HG03103 (cell line): ENCODE measurements at regions not wholly inside any gene's neighbourhood (a gene's known extent, or its start where the extent isn't known, plus 50 kb on each side); places are given as distances from the start of the nearest gene placed in this dataset.

Experiments
- ATAC-seq: cut with Tn5 transposase; IDR thresholded peaks from one replicate; pipeline ENCODE4 v1.9.1; 2021; ENCODE audit warnings: low read depth; ENCODE audit not compliant: unreplicated experiment

DNA sequence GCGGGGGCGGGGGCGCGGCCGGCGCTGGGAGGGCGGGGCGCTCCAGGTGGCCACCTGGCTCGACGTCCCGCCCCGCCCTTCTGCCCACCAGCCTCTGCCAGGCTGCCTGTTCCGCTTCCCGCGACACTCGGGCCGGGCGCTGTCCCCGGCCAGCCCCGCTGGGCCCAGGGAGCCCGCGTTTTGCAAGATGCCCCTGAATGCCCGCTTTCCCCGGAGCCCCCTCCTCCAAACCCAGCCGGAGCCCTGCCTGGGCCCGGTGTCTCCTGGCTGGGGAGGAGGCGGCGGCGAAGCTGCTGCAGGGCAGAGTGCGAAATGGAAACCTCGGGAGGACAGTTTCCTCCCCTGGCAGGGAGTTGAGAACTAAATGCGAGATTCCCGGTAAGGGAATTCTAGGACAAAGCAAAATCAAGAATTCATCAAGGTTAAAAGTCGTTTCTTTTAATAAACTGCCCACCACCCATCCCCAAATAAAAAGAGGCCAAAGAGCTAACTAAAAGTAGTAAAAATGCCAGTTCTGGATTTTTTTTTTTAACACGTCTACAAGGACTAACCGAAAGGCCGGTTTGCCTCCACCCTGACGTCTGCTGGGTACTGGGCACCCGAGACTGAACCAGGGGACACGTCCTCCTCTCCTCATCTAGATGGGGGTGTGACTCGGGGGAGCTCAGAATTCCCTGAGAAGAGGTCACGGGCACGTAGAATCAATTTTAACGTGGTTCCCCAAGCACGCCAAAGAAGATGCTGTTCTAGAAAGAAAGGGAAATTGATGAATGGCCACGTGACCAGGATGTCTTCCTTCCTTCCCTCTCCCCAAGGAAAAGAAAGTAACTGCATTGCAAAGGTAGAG is 200.4 kb upstream of the NFE2L3 start:
- ATAC-seq: peak; percentile 42

GRCh38 chr7:25952261-25953057 is 199.5 kb upstream of the NFE2L3 start:
- ATAC-seq: no peak

DNA sequence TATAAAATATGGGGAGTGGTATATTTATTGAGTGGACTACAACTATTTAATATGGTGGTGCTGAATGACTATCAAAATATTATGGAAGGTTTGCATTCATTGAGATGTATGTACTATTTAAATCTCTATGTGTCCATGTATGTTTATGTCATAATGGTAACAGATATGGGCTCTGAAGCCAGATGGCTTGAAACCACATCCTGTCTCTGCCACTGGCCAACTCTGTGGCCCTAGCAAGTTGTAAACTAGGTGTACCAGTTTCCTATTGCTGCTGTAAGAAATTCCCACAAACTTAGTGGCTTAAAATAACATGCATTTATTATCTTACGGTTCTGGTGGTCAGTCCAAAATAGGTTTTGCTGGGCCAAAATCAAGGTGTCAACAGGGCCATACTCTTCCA is 198.1 kb upstream of the NFE2L3 start:
- ATAC-seq: no peak

DNA sequence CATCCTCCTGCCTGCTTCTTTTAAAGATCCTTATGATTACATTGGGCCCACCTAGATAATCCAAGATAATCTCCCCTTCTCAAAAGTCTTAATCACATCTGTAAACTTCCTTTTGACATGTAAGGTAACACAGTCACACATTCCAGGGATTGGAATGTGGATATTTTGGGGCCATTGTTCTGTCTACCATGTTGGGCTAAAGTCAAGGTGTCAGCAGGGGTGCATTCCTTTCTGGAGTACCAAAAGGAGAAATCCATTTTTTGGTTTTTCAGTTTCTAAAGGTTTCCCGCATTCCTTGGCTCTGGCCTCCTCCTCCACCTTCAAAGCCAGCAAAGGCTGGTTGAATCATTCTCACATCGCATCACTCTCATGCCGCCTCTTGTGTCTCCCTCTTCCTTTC is 197.6 kb upstream of the NFE2L3 start:
- no peak for ATAC-seq

GRCh38 chr7:25959168-25959734 is 192.7 kb upstream of the NFE2L3 start:
- no peak for ATAC-seq

DNA sequence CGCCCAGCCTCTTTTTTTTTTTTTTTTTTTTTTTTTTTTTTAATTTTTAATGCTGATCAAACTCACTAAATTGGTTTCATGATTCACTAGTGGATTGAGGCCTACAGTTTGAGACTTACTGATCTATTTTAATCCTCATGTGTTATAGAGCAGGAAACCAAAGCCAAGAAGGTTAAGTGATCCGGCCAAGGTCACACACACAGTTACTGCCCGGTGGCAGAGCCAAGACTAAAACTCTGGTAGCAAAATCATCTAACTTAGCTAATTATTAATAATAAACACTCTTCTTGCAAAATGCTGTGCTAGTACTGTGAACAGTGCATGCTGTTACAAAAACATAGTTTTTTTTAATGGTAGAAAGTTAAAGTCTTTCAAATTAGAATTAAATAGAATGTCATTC is 188.3 kb upstream of the NFE2L3 start:
- ATAC-seq: no peak

DNA sequence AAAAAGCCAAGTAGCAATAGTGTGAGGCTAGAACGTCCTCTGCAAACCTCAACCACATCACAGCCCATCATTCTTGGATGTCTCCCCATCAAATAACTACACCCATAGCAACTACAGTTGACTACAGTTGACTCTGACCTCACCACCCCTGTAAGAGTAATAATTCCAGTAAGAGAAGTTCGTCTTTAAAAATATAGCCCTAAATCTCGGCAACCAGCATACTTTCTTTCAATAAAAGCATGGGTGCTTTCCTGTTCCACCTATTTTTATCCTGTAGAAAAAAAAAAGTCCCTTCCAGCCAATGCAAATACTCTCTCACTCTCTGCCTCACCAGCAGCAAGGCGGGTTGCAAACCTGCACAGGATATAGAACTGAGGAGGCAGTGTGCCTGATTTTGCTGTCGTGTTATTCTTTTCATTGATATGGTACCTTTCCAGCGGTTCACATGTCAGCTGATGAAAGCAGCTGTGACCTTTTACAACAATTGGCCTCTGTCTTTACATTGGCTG is 187.5 kb upstream of the NFE2L3 start:
- peak; percentile 34 for ATAC-seq

DNA sequence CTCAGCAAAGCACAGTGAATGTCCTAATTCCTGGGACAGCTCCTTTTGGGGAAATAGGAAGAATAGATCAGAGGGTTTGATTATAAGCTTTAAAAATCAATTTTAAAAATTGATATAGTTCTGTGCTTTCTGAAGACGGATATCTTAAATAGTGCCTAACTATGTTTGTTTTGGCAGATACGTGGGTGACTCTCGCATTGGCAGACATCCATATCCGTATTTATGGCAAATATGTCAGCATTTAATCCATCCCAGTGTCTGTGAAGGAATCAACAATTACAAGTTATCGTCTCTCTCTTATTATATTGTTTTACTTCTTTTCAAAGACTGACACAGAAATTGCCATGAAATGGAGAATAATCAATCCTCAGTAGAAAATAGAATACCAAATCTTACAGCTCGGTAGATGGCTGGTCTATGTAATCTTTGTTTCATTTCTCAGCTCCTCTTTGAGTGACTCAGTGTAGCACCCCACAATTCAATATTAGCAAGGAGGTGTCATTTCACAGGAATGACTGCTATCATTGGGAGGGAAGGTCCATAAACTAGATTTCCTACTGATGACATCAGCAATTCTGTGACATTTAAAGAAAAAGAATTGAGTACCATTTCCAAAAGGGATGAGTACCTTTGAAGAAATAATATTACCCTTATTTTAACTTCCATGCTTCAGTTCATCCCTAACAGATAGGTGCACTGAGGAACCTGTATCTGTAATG is 186.4 kb upstream of the NFE2L3 start:
- ATAC-seq: no peak

- no peak for ATAC-seq
Measured at GRCh38 chr7:25966469-25966868, 185.5 kb upstream of the NFE2L3 start.

DNA sequence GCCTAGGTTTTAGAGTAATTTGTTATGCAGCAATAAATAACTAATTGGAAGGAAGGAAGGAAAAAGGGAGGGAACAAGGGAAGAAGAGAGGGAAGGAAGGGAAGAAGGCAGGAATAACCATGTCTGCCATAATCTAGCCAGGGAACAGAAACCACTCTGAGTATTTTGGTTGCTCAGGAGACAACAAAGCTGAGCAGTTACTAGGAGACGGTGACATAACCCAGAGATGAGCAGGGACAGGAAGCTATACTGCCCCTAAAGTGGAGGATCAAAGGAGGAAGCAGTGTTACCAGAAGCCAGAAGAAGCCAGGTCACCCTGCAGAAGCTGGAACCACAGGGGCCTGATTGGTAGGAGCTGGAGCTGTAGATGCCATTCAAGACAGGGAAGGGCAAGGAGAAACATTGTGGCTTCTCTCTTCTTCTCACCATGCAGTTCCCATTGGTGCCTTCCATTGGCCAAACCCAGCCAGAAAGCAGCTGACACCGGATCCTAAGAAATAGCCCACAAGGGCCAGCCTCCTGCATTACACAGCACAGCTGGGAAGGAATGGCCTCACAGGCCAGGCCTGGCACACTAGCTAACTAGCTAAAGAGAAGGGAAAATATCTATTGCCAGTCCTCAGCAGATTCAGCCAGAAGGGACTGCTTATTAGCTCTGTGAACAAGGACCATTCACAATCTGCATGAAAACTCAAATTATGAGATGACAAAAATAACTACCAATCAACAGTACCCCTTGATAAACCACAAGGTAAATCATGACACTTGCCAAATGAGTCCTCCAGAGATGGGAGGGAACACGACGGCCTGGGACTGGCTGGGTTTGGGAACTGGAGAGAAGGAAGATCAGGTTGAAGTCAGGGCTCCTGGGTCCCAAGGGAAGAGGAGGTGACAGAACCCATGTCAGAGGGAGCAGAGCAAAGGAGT is 184.5 kb upstream of the NFE2L3 start:
- peak; percentile 38 for ATAC-seq

DNA sequence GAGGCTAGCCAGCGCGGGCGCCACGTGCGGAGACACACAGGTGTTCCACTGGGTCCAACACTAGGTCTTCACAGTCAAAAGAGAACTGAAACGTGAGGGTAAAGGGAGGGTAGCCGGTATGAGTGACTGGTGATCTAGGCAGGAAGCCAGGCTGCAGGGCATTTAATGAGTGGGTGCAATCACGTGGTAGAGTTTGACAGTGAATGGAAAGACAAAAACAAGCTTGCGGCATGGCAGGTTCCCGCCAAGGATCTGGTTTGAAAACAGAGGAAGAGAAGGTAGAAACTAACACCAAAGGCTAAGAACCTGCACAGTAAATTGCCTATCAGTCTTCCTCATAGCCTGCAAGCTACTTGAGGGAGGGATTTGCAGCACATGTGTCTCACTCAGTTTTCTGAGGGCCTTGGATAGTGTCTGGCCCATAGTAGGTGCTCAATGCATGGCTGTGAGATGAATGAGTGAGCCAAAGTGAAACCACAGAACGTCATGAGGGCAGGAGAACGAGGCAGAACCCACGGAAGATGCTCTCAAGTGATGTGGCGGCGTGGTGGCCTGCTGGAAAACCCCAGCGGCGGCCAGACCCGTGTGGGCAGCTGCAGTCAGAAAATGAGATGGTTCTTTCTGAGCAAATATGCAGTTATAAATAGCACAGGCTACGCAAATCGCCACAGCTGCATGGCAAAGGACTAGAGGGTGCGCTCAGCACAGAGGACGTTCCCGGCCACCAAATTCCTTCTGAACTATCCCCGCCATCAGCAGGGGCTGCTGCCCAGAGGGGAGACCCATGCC is 183.6 kb upstream of the NFE2L3 start:
- ATAC-seq: peak; percentile 54

GRCh38 chr7:25970356-25970755 is 181.6 kb upstream of the NFE2L3 start:
- ATAC-seq: no peak

- ATAC-seq: no peak
Measured at GRCh38 chr7:25970911-25971310, 181.1 kb upstream of the NFE2L3 start.

- ATAC-seq: no peak
Measured at GRCh38 chr7:25976630-25977029, 175.4 kb upstream of the NFE2L3 start.

- no peak for ATAC-seq
Measured at GRCh38 chr7:25978466-25978865, 173.5 kb upstream of the NFE2L3 start.

GRCh38 chr7:25979605-25980004 is 172.4 kb upstream of the NFE2L3 start:
- ATAC-seq: no peak

GRCh38 chr7:25982684-25983083 is 169.3 kb upstream of the NFE2L3 start:
- no peak for ATAC-seq

GRCh38 chr7:25985196-25985595 is 166.8 kb upstream of the NFE2L3 start:
- ATAC-seq: no peak

- ATAC-seq: no peak
Measured at GRCh38 chr7:25988640-25989039, 163.4 kb upstream of the NFE2L3 start.
